ENCODE measurements at regions not wholly inside any gene's neighbourhood (a gene's known extent, or its start where the extent isn't known, plus 50 kb on each side); places are given as distances from the start of the nearest gene placed in this dataset.

DNA sequence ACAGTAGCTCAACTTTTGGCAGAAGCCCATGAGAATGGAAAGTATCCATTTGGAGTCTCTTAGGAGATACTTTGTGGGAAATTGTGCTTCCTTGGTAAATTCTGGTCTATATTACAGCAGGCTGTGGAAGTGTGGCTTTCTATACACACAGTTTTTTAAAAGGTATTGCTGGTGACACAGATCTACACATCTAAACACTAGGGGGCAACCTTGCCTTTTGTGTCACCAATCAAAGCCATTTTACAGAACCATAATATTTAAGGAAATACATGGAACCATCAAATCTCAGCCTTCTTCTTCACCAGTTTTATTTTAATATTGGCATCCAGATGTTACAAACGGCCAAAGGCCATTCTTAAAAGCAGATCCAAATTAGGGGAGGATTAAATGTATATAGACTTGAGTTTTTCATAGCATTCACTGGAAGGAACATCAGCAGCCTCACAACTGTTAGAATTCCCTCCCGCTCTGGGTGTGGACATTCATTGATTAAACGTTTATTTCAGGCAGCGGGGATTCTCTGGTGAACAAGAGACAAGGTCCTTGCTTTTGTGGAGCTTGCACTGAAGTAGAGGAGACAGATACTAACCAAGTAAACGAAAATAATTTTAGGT is 132.4 kb upstream of the EPB41L4A start:
- TF ChIP-seq, protein P1, sequence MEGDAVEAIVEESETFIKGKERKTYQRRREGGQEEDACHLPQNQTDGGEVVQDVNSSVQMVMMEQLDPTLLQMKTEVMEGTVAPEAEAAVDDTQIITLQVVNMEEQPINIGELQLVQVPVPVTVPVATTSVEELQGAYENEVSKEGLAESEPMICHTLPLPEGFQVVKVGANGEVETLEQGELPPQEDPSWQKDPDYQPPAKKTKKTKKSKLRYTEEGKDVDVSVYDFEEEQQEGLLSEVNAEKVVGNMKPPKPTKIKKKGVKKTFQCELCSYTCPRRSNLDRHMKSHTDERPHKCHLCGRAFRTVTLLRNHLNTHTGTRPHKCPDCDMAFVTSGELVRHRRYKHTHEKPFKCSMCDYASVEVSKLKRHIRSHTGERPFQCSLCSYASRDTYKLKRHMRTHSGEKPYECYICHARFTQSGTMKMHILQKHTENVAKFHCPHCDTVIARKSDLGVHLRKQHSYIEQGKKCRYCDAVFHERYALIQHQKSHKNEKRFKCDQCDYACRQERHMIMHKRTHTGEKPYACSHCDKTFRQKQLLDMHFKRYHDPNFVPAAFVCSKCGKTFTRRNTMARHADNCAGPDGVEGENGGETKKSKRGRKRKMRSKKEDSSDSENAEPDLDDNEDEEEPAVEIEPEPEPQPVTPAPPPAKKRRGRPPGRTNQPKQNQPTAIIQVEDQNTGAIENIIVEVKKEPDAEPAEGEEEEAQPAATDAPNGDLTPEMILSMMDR (IDR thresholded peaks at IDR 0.05; ENCODE audit: low read depth, low read length), result peak; percentile 76
- no peak for TF ChIP-seq EZH2phosphoT487 (IDR thresholded peaks at IDR 0.05; ENCODE audit: low read depth)
